ENCODE measurements at regions not wholly inside any gene's neighbourhood (a gene's known extent, or its start where the extent isn't known, plus 50 kb on each side); places are given as distances from the start of the nearest gene placed in this dataset.

GRCh38 chr6:111957623-111958315 is 84.5 kb upstream of the FYN start:
- intact Hi-C loops (cut with micrococcal nuclease) = no loop called here

GRCh38 chr6:111958534-111958933 is 85.3 kb upstream of the FYN start:
- intact Hi-C loops (cut with micrococcal nuclease) = no loop called here

- intact Hi-C loops (cut with micrococcal nuclease) = no loop called here
These were observed 86.5 kb upstream of the FYN start for GRCh38 chr6:111959766-111960165.

- intact Hi-C loops (cut with micrococcal nuclease) = no loop called here
These were observed 86.8 kb upstream of the CCN6 start for GRCh38 chr6:111967131-111967530.

- intact Hi-C loops (cut with micrococcal nuclease) = loop anchor here (5.0 kb wide), 1 partner anchor 488 kb away; the partner anchor contains the start of gene REV3L
These were observed 83.5 kb upstream of the CCN6 start for GRCh38 chr6:111970426-111970825.

- intact Hi-C loops (cut with micrococcal nuclease) = loop anchor here (5.0 kb wide), 1 partner anchor 489 kb away; the partner anchor contains the start of gene REV3L
These were observed 82.6 kb upstream of the CCN6 start for GRCh38 chr6:111971181-111971841.

- intact Hi-C loops (cut with micrococcal nuclease) = loop anchor here (5.0 kb wide), 1 partner anchor 490 kb away; the partner anchor contains the start of gene REV3L
These were observed 81.9 kb upstream of the CCN6 start for GRCh38 chr6:111971866-111972532.

GRCh38 chr6:111972745-111973117 is 81.2 kb upstream of the CCN6 start:
- intact Hi-C loops (cut with micrococcal nuclease) = loop anchor here (1.0 to 5.0 kb wide), 5 partner anchors 13 to 490 kb away; partner anchors contain the start of genes FYN and REV3L

- intact Hi-C loops (cut with micrococcal nuclease) = loop anchor here (1.0 to 5.0 kb wide), 5 partner anchors 12 to 491 kb away; partner anchors contain the start of genes FYN and REV3L
These were observed 80.7 kb upstream of the CCN6 start for GRCh38 chr6:111973118-111973761.

GRCh38 chr6:111973927-111974639 is 79.8 kb upstream of the CCN6 start:
- intact Hi-C loops (cut with micrococcal nuclease) = loop anchor here (1.0 to 5.0 kb wide), 5 partner anchors 11 to 492 kb away; partner anchors contain the start of genes FYN and REV3L

GRCh38 chr6:111975466-111975865 is 78.4 kb upstream of the CCN6 start:
- intact Hi-C loops (cut with micrococcal nuclease) = no loop called here

GRCh38 chr6:111976139-111976538 is 77.8 kb upstream of the CCN6 start:
- intact Hi-C loops (cut with micrococcal nuclease) = no loop called here

- intact Hi-C loops (cut with micrococcal nuclease) = no loop called here
These were observed 75.3 kb upstream of the CCN6 start for GRCh38 chr6:111978532-111979149.

- intact Hi-C loops (cut with micrococcal nuclease) = no loop called here
These were observed 74.3 kb upstream of the CCN6 start for GRCh38 chr6:111979633-111980032.

GRCh38 chr6:111980143-111980542 is 73.8 kb upstream of the CCN6 start:
- intact Hi-C loops (cut with micrococcal nuclease) = no loop called here

GRCh38 chr6:111980971-111981840 is 72.7 kb upstream of the CCN6 start:
- intact Hi-C loops (cut with micrococcal nuclease) = no loop called here

- intact Hi-C loops (cut with micrococcal nuclease) = no loop called here
These were observed 71.2 kb upstream of the CCN6 start for GRCh38 chr6:111982681-111983080.

- intact Hi-C loops (cut with micrococcal nuclease) = no loop called here
These were observed 70.7 kb upstream of the CCN6 start for GRCh38 chr6:111983193-111983592.

- intact Hi-C loops (cut with micrococcal nuclease) = no loop called here
These were observed 69.8 kb upstream of the CCN6 start for GRCh38 chr6:111984081-111984480.

Data from T-helper 1 cell treated with Interleukin-12 subunit alpha and Interleukin-12 subunit beta and Interleukin-4 antibody, amounts not matched to agents 30 ng/mL and 1 ng/mL, for 36 hours (primary cell).